Lower leg skin (tissue), 3 donors: ENCODE measurements at regions not wholly inside any gene's neighbourhood (a gene's known extent, or its start where the extent isn't known, plus 50 kb on each side); places are given as distances from the start of the nearest gene placed in this dataset.

Source experiments
- CTCF ChIP-seq, 3 donors: fragments of 450-650 bp; IDR thresholded peaks; one replicate each; pipeline ENCODE4 v1.5.1; 2016; ENCODE audit warnings: antibody characterized with exemption in 3 of 3, mild to moderate bottlenecking in 3 of 3, moderate library complexity in 2 of 3
- POLR2A ChIP-seq, 2 donors: fragments of 450-650 bp; IDR thresholded peaks; one replicate each; pipeline ENCODE4 v1.6.1; 2016 to 2017; ENCODE audit warnings: antibody characterized with exemption in 2 of 2, mild to moderate bottlenecking in 1 of 2, moderate library complexity in 1 of 2

DNA sequence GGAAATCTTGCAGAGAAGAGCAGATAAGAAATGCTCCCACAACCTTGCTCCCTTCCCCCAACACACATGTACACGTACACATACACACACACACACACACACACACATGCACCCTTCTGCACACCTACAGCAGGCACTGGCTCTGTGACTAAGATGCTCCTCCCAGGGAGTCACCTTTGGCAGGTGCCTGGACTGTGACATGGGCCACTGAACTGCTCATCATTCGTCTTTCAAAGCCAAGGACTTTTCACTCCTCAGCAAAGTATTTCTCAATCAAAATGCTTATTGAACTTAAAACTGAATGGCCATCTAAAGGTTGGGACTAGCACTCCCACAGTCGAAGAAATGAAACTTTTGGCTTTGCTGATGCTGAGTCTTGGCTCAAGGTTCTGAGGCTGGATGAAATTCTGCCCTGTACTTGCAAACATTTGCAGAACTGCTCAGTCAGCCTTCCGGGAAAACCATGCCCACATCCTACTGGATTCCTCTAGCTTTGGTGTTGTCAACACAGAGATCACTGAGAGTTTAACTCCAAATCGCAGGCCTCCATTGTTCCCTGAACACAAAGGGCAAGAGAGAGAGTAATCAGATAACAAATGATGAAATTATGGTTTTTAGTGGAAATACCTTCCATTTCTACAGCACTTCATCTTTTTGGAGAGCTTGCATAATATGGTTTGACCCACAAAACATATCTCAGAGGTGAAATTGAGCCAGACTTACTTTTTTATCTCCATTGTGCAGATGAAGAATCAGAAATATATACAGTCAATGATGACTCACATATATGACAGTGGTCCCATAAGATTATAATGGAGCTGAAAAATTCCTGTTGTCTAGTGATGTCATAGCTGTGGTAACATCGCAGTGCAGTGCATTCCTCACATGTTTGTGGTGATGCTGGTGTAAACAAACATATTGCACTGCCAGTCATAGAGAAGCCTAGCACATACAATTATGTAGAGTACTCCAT, 72.4 kb upstream of the BCAR3 start:
- no peak for TF ChIP-seq POLR2A (IDR thresholded peaks at IDR 0.05)
- TF ChIP-seq CTCF (IDR thresholded peaks at IDR 0.05): no peak
